HEK293 (cell line): ENCODE measurements at regions not wholly inside any gene's neighbourhood (a gene's known extent, or its start where the extent isn't known, plus 50 kb on each side); places are given as distances from the start of the nearest gene placed in this dataset.

ENCODE experiments used
- CTCF ChIA-PET: fragments of 350-600 bp; formaldehyde crosslinking; extraction: SDS; loops from one replicate; lab custom pipeline; 2021; ENCODE audit warnings: antibody characterized with exemption; lab: Yijun Ruan, JAX
- POLR2A ChIA-PET: fragments of 300-600 bp; formaldehyde crosslinking; extraction: SDS; loops from one replicate; lab custom pipeline; 2020; ENCODE audit warnings: antibody characterized with exemption, inconsistent platforms; lab: Yijun Ruan, JAX
- H3K27ac ChIP-seq: fragments of 200-500 bp; sonication (Bioruptor generic); 2 replicates; pipeline ENCODE4 v1.5.1; 2014; ENCODE audit warnings: low read depth, low read length, control low read depth, inconsistent platforms; ENCODE audit errors: extremely low read depth
- H3K36me3 ChIP-seq, 2 experiments: fragments of 200-500 bp in 1 of 2; sonication (Bioruptor generic) in 1 of 2; 1 replicate in 1 of 2; 2 replicates in 1 of 2; pipeline ENCODE4 v1.5.1; 2014 to 2017; ENCODE audit warnings: inconsistent platforms in 2 of 2, low read length in 2 of 2; ENCODE audit not compliant: control insufficient read depth in 2 of 2, insufficient read depth in 1 of 2
- H3K4me1 ChIP-seq: fragments of 200-500 bp; sonication (Bioruptor generic); 2 replicates; pipeline ENCODE4 v1.5.1; 2014; ENCODE audit warnings: mild to moderate bottlenecking, low read length, inconsistent platforms; ENCODE audit not compliant: control insufficient read depth, insufficient read depth
- H3K4me3 ChIP-seq: 2 replicates; pipeline ENCODE4 v1.5.1; 2011; ENCODE audit warnings: low read depth, mild to moderate bottlenecking, control low read depth, low read length, moderate library complexity
- H3K9me3 ChIP-seq: fragments of 200-500 bp; sonication (Bioruptor generic); 2 replicates; pipeline ENCODE4 v1.5.1; 2014; ENCODE audit warnings: low read depth, low read length, inconsistent platforms; ENCODE audit not compliant: control insufficient read depth, insufficient read depth
- GLI2 ChIP-seq: fragments of 450-650 bp; formaldehyde crosslinking; IDR thresholded peaks from 2 replicates; pipeline ENCODE4; 2017; ENCODE audit warnings: missing biosample characterization, missing genetic modification characterization, low read depth, borderline replicate concordance
- HOXD13 ChIP-seq: sonication (generic); formaldehyde crosslinking; IDR thresholded peaks from 2 replicates; pipeline ENCODE4 v1.8.0; 2022; ENCODE audit warnings: missing genetic modification reagents, borderline replicate concordance
- PRDM6 ChIP-seq: fragments of 450-650 bp; formaldehyde crosslinking; IDR thresholded peaks from 2 replicates; pipeline ENCODE4 v1.5.1; 2017; ENCODE audit warnings: missing biosample characterization, missing genetic modification characterization
- REST ChIP-seq: fragments of 450-650 bp; formaldehyde crosslinking; IDR thresholded peaks from 2 replicates; pipeline ENCODE4 v1.5.1; 2016; ENCODE audit warnings: missing biosample characterization, missing genetic modification characterization
- TSHZ1 ChIP-seq: fragments of 450-650 bp; formaldehyde crosslinking; IDR thresholded peaks from 2 replicates; pipeline ENCODE4 v1.5.1; 2016; ENCODE audit warnings: missing biosample characterization, missing genetic modification characterization, borderline replicate concordance
- ZBTB7A ChIP-seq: fragments of 450-650 bp; formaldehyde crosslinking; IDR thresholded peaks from 2 replicates; pipeline ENCODE4 v1.5.1; 2016; ENCODE audit warnings: low read depth, missing biosample characterization, missing genetic modification characterization
- ZNF121 ChIP-seq: fragments of 450-650 bp; formaldehyde crosslinking; IDR thresholded peaks from 2 replicates; pipeline ENCODE4 v1.5.1; 2016; ENCODE audit warnings: missing biosample characterization, missing genetic modification characterization
- ZNF169 ChIP-seq: fragments of 450-650 bp; formaldehyde crosslinking; IDR thresholded peaks from 2 replicates; pipeline ENCODE4 v1.5.1; 2016; ENCODE audit warnings: missing biosample characterization, missing genetic modification characterization
- ZNF211 ChIP-seq: fragments of 450-650 bp; formaldehyde crosslinking; IDR thresholded peaks from 2 replicates; pipeline ENCODE4 v1.5.1; 2016; ENCODE audit warnings: low read depth, missing biosample characterization, missing genetic modification characterization
- ZNF24 ChIP-seq: fragments of 450-650 bp; formaldehyde crosslinking; IDR thresholded peaks from 2 replicates; pipeline ENCODE4 v1.5.1; 2016; ENCODE audit warnings: missing biosample characterization, missing genetic modification characterization
- ZNF280C ChIP-seq: fragments of 450-650 bp; formaldehyde crosslinking; IDR thresholded peaks from 2 replicates; pipeline ENCODE4 v1.5.1; 2016; ENCODE audit warnings: missing biosample characterization, missing genetic modification characterization
- ZNF341 ChIP-seq: fragments of 450-650 bp; formaldehyde crosslinking; IDR thresholded peaks from 2 replicates; pipeline ENCODE4; 2016; ENCODE audit warnings: low read depth, missing biosample characterization, missing genetic modification characterization
- ZNF510 ChIP-seq: fragments of 450-650 bp; formaldehyde crosslinking; IDR thresholded peaks from 2 replicates; pipeline ENCODE4 v1.5.1; 2018; ENCODE audit warnings: mild to moderate bottlenecking, missing genetic modification characterization, missing biosample characterization; ENCODE audit not compliant: insufficient replicate concordance
- ZNF600 ChIP-seq: fragments of 450-650 bp; formaldehyde crosslinking; IDR thresholded peaks from 2 replicates; pipeline ENCODE4 v1.5.1; 2016; ENCODE audit warnings: missing biosample characterization, missing genetic modification characterization
- ZNF658 ChIP-seq: fragments of 450-650 bp; formaldehyde crosslinking; IDR thresholded peaks from 2 replicates; pipeline ENCODE4; 2016; ENCODE audit warnings: missing biosample characterization, missing genetic modification characterization
- ZNF792 ChIP-seq: fragments of 450-650 bp; formaldehyde crosslinking; IDR thresholded peaks from 2 replicates; pipeline ENCODE4 v1.5.1; 2016; ENCODE audit warnings: missing biosample characterization, missing genetic modification characterization
- TF ChIP-seq, protein P1 (sequence below): fragments of 450-650 bp; IDR thresholded peaks from 2 replicates; pipeline ENCODE4 v1.5.1; 2018; ENCODE audit warnings: missing biosample characterization, mild to moderate bottlenecking, missing genetic modification characterization
- TF ChIP-seq, protein P2 (sequence below): fragments of 450-650 bp; formaldehyde crosslinking; IDR thresholded peaks from 2 replicates; pipeline ENCODE4 v1.5.1; 2016; ENCODE audit warnings: missing biosample characterization, missing genetic modification characterization

GRCh38 chr15:91609966-91610365 is 243.5 kb upstream of the SLCO3A1 start:
- H3K9me3 ChIP-seq, result no peaks in the 10 kb centered on the region
- no peak for TF ChIP-seq ZNF24 (tag by site-specific recombination)
- no peak for TF ChIP-seq ZNF792 (tag by site-specific recombination)
- TF ChIP-seq REST (tag by site-specific recombination), result no peak
- TF ChIP-seq ZNF341 (tag by site-specific recombination), result no peak
- no peak for TF ChIP-seq ZNF658
- TF ChIP-seq ZNF600 (tag by site-specific recombination), result no peak
- TF ChIP-seq ZNF121 (tag by site-specific recombination), result no peak
- no peak for TF ChIP-seq ZNF211
- no peak for TF ChIP-seq ZBTB7A (tag by site-specific recombination)
- no peak for TF ChIP-seq ZNF510 (tag by site-specific recombination)
- TF ChIP-seq ZNF280C (tag by site-specific recombination), result no peak
- TF ChIP-seq ZNF169 (tag by site-specific recombination), result no peak
- TF ChIP-seq, protein P1, sequence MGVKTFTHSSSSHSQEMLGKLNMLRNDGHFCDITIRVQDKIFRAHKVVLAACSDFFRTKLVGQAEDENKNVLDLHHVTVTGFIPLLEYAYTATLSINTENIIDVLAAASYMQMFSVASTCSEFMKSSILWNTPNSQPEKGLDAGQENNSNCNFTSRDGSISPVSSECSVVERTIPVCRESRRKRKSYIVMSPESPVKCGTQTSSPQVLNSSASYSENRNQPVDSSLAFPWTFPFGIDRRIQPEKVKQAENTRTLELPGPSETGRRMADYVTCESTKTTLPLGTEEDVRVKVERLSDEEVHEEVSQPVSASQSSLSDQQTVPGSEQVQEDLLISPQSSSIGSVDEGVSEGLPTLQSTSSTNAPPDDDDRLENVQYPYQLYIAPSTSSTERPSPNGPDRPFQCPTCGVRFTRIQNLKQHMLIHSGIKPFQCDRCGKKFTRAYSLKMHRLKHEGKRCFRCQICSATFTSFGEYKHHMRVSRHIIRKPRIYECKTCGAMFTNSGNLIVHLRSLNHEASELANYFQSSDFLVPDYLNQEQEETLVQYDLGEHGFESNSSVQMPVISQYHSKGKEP (tag by site-specific recombination), result no peak
- TF ChIP-seq, protein P2, sequence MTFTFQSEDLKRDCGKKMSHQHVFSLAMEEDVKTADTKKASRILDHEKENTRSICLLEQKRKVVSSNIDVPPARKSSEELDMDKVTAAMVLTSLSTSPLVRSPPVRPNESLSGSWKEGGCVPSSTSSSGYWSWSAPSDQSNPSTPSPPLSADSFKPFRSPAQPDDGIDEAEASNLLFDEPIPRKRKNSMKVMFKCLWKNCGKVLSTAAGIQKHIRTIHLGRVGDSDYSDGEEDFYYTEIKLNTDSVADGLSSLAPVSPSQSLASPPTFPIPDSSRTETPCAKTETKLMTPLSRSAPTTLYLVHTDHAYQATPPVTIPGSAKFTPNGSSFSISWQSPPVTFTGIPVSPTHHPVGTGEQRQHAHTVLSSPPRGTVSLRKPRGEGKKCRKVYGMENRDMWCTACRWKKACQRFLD (tag by site-specific recombination), result no peak
- TF ChIP-seq GLI2 (tag by site-specific recombination), result no peak
- no peak for TF ChIP-seq PRDM6 (tag by site-specific recombination)
- no peak for TF ChIP-seq HOXD13 (CRISPR knock-in tag)
- TF ChIP-seq TSHZ1, result no peak
- TF ChIP-seq, all 188 proteins: peak for 0
- no peaks in the 10 kb centered on the region for H3K36me3 ChIP-seq
- CTCF ChIA-PET, result no interaction called here
- no peaks in the 10 kb centered on the region for H3K4me1 ChIP-seq
- no peak overlapping the region for H3K27ac ChIP-seq
- H3K4me3 ChIP-seq, result no peak overlapping the region
- POLR2A ChIA-PET, result no interaction called here
